ENCODE measurements at regions not wholly inside any gene's neighbourhood (a gene's known extent, or its start where the extent isn't known, plus 50 kb on each side); places are given as distances from the start of the nearest gene placed in this dataset.

GRCh38 chr3:23076437-23076836 lies 126.7 kb upstream of the UBE2E2 start:
- Histone ChIP-seq H3K27ac (ENCODE audit: low read depth) (no peak overlapping the region), H3K4me3 (ENCODE audit: low read depth, low read length) (no peak overlapping the region), H3K36me3 (ENCODE audit: insufficient read depth) (no peaks in the 10 kb centered on the region), H3K4me1 (ENCODE audit: insufficient read depth) (no peaks in the 10 kb centered on the region)
- 73% methylated on average over 2 of the region's 2 CpGs for WGBS
- no peak for DNase-seq (ENCODE audit: extremely low spot score)

GRCh38 chr3:23077126-23077525 lies 126.0 kb upstream of the UBE2E2 start:
- no peak for DNase-seq (ENCODE audit: extremely low spot score)
- no peak overlapping the region for H3K27ac ChIP-seq (ENCODE audit: low read depth)
- H3K4me3 ChIP-seq (ENCODE audit: low read depth, low read length): no peak overlapping the region
- 80% methylated on average over 4 of the region's 4 CpGs for WGBS
- H3K4me1 ChIP-seq (ENCODE audit: insufficient read depth): no peaks in the 10 kb centered on the region
- H3K36me3 ChIP-seq (ENCODE audit: insufficient read depth): no peaks in the 10 kb centered on the region

- 89% methylated on average over 6 of the region's 6 CpGs for WGBS
- Histone ChIP-seq H3K36me3 (ENCODE audit: insufficient read depth) (no peaks in the 10 kb centered on the region), H3K4me3 (ENCODE audit: low read depth, low read length) (no peak overlapping the region), H3K4me1 (ENCODE audit: insufficient read depth) (no peaks in the 10 kb centered on the region), H3K27ac (ENCODE audit: low read depth) (no peak overlapping the region)
- no peak for DNase-seq (ENCODE audit: extremely low spot score)
These were observed 124.4 kb upstream of the UBE2E2 start for GRCh38 chr3:23078735-23079134.

- peak; percentile 23 for DNase-seq (ENCODE audit: extremely low spot score)
- peak overlapping the region; percentile 16 for H3K4me3 ChIP-seq (ENCODE audit: low read depth, low read length)
- H3K27ac ChIP-seq (ENCODE audit: low read depth): no peak overlapping the region
- H3K36me3 ChIP-seq (ENCODE audit: insufficient read depth): no peaks in the 10 kb centered on the region
- no peaks in the 10 kb centered on the region for H3K4me1 ChIP-seq (ENCODE audit: insufficient read depth)
- 20% methylated on average over 7 of the region's 7 CpGs for WGBS
These were observed 123.2 kb upstream of the UBE2E2 start for GRCh38 chr3:23079976-23080375.

GRCh38 chr3:23083701-23084100 lies 119.4 kb upstream of the UBE2E2 start:
- Histone ChIP-seq H3K27ac (ENCODE audit: low read depth) (no peak overlapping the region), H3K36me3 (ENCODE audit: insufficient read depth) (no peaks in the 10 kb centered on the region), H3K4me1 (ENCODE audit: insufficient read depth) (no peaks in the 10 kb centered on the region), H3K4me3 (ENCODE audit: low read depth, low read length) (no peak overlapping the region)
- 50% methylated on average over 4 of the region's 4 CpGs for WGBS
- DNase-seq (ENCODE audit: extremely low spot score): no peak

- no peak for DNase-seq (ENCODE audit: extremely low spot score)
- H3K27ac ChIP-seq (ENCODE audit: low read depth): no peak overlapping the region
- no peak overlapping the region for H3K4me3 ChIP-seq (ENCODE audit: low read depth, low read length)
These were observed 118.8 kb upstream of the UBE2E2 start for GRCh38 chr3:23084367-23084766.

GRCh38 chr3:23085261-23085660 lies 117.9 kb upstream of the UBE2E2 start:
- no peak for DNase-seq (ENCODE audit: extremely low spot score)
- H3K4me1 ChIP-seq (ENCODE audit: insufficient read depth): no peaks in the 10 kb centered on the region
- no peak overlapping the region for H3K27ac ChIP-seq (ENCODE audit: low read depth)
- WGBS: 80% methylated on average over 1 of the region's 1 CpG
- no peak overlapping the region for H3K4me3 ChIP-seq (ENCODE audit: low read depth, low read length)
- no peaks in the 10 kb centered on the region for H3K36me3 ChIP-seq (ENCODE audit: insufficient read depth)

More at GRCh38 chr3:23084367-23084766, 118.8 kb upstream of the UBE2E2 start:
- Histone ChIP-seq H3K36me3 (ENCODE audit: insufficient read depth) (no peaks in the 10 kb centered on the region), H3K4me1 (ENCODE audit: insufficient read depth) (no peaks in the 10 kb centered on the region)

- H3K36me3 ChIP-seq (ENCODE audit: insufficient read depth): no peaks in the 10 kb centered on the region
- no peak overlapping the region for H3K27ac ChIP-seq (ENCODE audit: low read depth)
- H3K4me3 ChIP-seq (ENCODE audit: low read depth, low read length): no peak overlapping the region
- 87% methylated on average over 4 of the region's 4 CpGs for WGBS
- DNase-seq (ENCODE audit: extremely low spot score): no peak
- no peaks in the 10 kb centered on the region for H3K4me1 ChIP-seq (ENCODE audit: insufficient read depth)
These were observed 116.8 kb upstream of the UBE2E2 start for GRCh38 chr3:23086331-23086730.

- H3K27ac ChIP-seq (ENCODE audit: low read depth): no peak overlapping the region
- WGBS: 78% methylated on average over 2 of the region's 2 CpGs
- no peaks in the 10 kb centered on the region for H3K36me3 ChIP-seq (ENCODE audit: insufficient read depth)
- no peaks in the 10 kb centered on the region for H3K4me1 ChIP-seq (ENCODE audit: insufficient read depth)
- H3K4me3 ChIP-seq (ENCODE audit: low read depth, low read length): no peak overlapping the region
- no peak for DNase-seq (ENCODE audit: extremely low spot score)
These were observed 116.3 kb upstream of the UBE2E2 start for GRCh38 chr3:23086831-23087230.

- WGBS: 91% methylated on average over 5 of the region's 5 CpGs
- Histone ChIP-seq H3K27ac (ENCODE audit: low read depth) (no peak overlapping the region), H3K4me3 (ENCODE audit: low read depth, low read length) (no peak overlapping the region), H3K4me1 (ENCODE audit: insufficient read depth) (no peaks in the 10 kb centered on the region), H3K36me3 (ENCODE audit: insufficient read depth) (no peaks in the 10 kb centered on the region)
- no peak for DNase-seq (ENCODE audit: extremely low spot score)
These were observed 108.7 kb upstream of the UBE2E2 start for GRCh38 chr3:23094412-23094811.

GRCh38 chr3:23094890-23095462 lies 108.2 kb upstream of the UBE2E2 start:
- DNase-seq (ENCODE audit: extremely low spot score): no peak
- Histone ChIP-seq H3K4me1 (ENCODE audit: insufficient read depth) (no peaks in the 10 kb centered on the region), H3K36me3 (ENCODE audit: insufficient read depth) (no peaks in the 10 kb centered on the region), H3K27ac (ENCODE audit: low read depth) (no peak overlapping the region), H3K4me3 (ENCODE audit: low read depth, low read length) (no peak overlapping the region)
- WGBS: 94% methylated on average over 4 of the region's 4 CpGs

- no peak overlapping the region for H3K4me3 ChIP-seq (ENCODE audit: low read depth, low read length)
- no peaks in the 10 kb centered on the region for H3K36me3 ChIP-seq (ENCODE audit: insufficient read depth)
- DNase-seq (ENCODE audit: extremely low spot score): no peak
- 89% methylated on average over 1 of the region's 1 CpG for WGBS
- H3K27ac ChIP-seq (ENCODE audit: low read depth): no peak overlapping the region
- no peaks in the 10 kb centered on the region for H3K4me1 ChIP-seq (ENCODE audit: insufficient read depth)
These were observed 107.1 kb upstream of the UBE2E2 start for GRCh38 chr3:23096041-23096440.

GRCh38 chr3:23099021-23099420 lies 104.1 kb upstream of the UBE2E2 start:
- no peaks in the 10 kb centered on the region for H3K4me1 ChIP-seq (ENCODE audit: insufficient read depth)
- no peak overlapping the region for H3K27ac ChIP-seq (ENCODE audit: low read depth)
- no peaks in the 10 kb centered on the region for H3K36me3 ChIP-seq (ENCODE audit: insufficient read depth)
- no peak for DNase-seq (ENCODE audit: extremely low spot score)
- H3K4me3 ChIP-seq (ENCODE audit: low read depth, low read length): no peak overlapping the region
- 68% methylated on average over 1 of the region's 1 CpG for WGBS

GRCh38 chr3:23099677-23100076 lies 103.5 kb upstream of the UBE2E2 start:
- no peaks in the 10 kb centered on the region for H3K36me3 ChIP-seq (ENCODE audit: insufficient read depth)
- DNase-seq (ENCODE audit: extremely low spot score): no peak
- no peak overlapping the region for H3K4me3 ChIP-seq (ENCODE audit: low read depth, low read length)
- no peak overlapping the region for H3K27ac ChIP-seq (ENCODE audit: low read depth)
- 80% methylated on average over 2 of the region's 2 CpGs for WGBS
- no peaks in the 10 kb centered on the region for H3K4me1 ChIP-seq (ENCODE audit: insufficient read depth)

- Histone ChIP-seq H3K27ac (ENCODE audit: low read depth) (no peak overlapping the region), H3K36me3 (ENCODE audit: insufficient read depth) (no peaks in the 10 kb centered on the region), H3K4me1 (ENCODE audit: insufficient read depth) (no peaks in the 10 kb centered on the region), H3K4me3 (ENCODE audit: low read depth, low read length) (no peak overlapping the region)
- no peak for DNase-seq (ENCODE audit: extremely low spot score)
- WGBS: 97% methylated on average over 9 of the region's 9 CpGs
These were observed 103.0 kb upstream of the UBE2E2 start for GRCh38 chr3:23100106-23100505.
